ENCODE measurements at regions not wholly inside any gene's neighbourhood (a gene's known extent, or its start where the extent isn't known, plus 50 kb on each side); places are given as distances from the start of the nearest gene placed in this dataset.

GRCh38 chr12:13566292-13566691, 369.8 kb downstream of the EMP1 start:
- Histone ChIP-seq H3K36me3 (ENCODE audit: low read depth, low read length) (no peaks in the 10 kb centered on the region), H2AFZ (ENCODE audit: low read length) (no peak overlapping the region), H3F3A (ENCODE audit: low read length, unreplicated experiment) (no peaks in the 10 kb centered on the region), H3K4me1 (ENCODE audit: insufficient read depth, low read length) (no peaks in the 10 kb centered on the region), H3K9ac (ENCODE audit: low read length) (no peak overlapping the region), H4K20me1 (ENCODE audit: low read length) (no peaks in the 10 kb centered on the region), H3K9me2 (replicated peaks; ENCODE audit: low read length) (no peaks in the 10 kb centered on the region), H3K27ac (ENCODE audit: low read length) (no peak overlapping the region), H3K4me3 (ENCODE audit: low read length) (no peak overlapping the region), H3K4me2 (ENCODE audit: low read length) (no peak overlapping the region), H3K27me3 (ENCODE audit: low read length) (peaks cover 63% of the 10 kb centered on the region), H3K79me2 (ENCODE audit: low read length) (no peaks in the 10 kb centered on the region), H3K9me3 (ENCODE audit: low read length) (no peaks in the 10 kb centered on the region)
- intact Hi-C loops (cut with micrococcal nuclease): no loop called here
- ATAC-seq (no peak), DNase-seq (no peak)
- ChIA-PET CTCF (no interaction called here), POLR2A (ENCODE audit: unreplicated experiment) (no interaction called here)
- TF ChIP-seq EZH2phosphoT487 (IDR thresholded peaks at IDR 0.05; ENCODE audit: borderline replicate concordance, low read length): no peak
- no peak for TF ChIP-seq CTCF (conservative IDR thresholded peaks at IDR 0.05; ENCODE audit: low read depth, low read length)
- no peak for TF ChIP-seq EZH2 (IDR thresholded peaks at IDR 0.05; ENCODE audit: low read length, unreplicated experiment)
- no TSS peak for BruUV-seq (replicated peaks)

- BruUV-seq (replicated peaks): no TSS peak
- Histone ChIP-seq H3K27ac (ENCODE audit: low read length) (no peak overlapping the region), H3K36me3 (ENCODE audit: low read depth, low read length) (no peaks in the 10 kb centered on the region), H3K79me2 (ENCODE audit: low read length) (no peaks in the 10 kb centered on the region), H2AFZ (ENCODE audit: low read length) (no peak overlapping the region), H3K4me1 (ENCODE audit: insufficient read depth, low read length) (no peaks in the 10 kb centered on the region), H3K9me3 (ENCODE audit: low read length) (no peaks in the 10 kb centered on the region), H3K9me2 (replicated peaks; ENCODE audit: low read length) (no peaks in the 10 kb centered on the region), H3F3A (ENCODE audit: low read length, unreplicated experiment) (no peaks in the 10 kb centered on the region), H3K4me2 (ENCODE audit: low read length) (no peak overlapping the region), H4K20me1 (ENCODE audit: low read length) (no peaks in the 10 kb centered on the region), H3K9ac (ENCODE audit: low read length) (no peak overlapping the region), H3K4me3 (ENCODE audit: low read length) (no peak overlapping the region), H3K27me3 (ENCODE audit: low read length) (peaks cover 72% of the 10 kb centered on the region)
- no peak for DNase-seq
- intact Hi-C loops (cut with micrococcal nuclease): no loop called here
- POLR2A ChIA-PET (ENCODE audit: unreplicated experiment): no interaction called here
- CTCF ChIA-PET: no interaction called here
- ATAC-seq: no peak
- TF ChIP-seq EZH2 (IDR thresholded peaks at IDR 0.05; ENCODE audit: low read length, unreplicated experiment): no peak
These were observed 367.8 kb downstream of the EMP1 start for GRCh38 chr12:13564266-13564810.

GRCh38 chr12:13563743-13564125, 367.2 kb downstream of the EMP1 start:
- Histone ChIP-seq H3K4me1 (ENCODE audit: insufficient read depth, low read length) (no peaks in the 10 kb centered on the region), H3K9ac (ENCODE audit: low read length) (no peak overlapping the region), H2AFZ (ENCODE audit: low read length) (no peak overlapping the region), H3K9me3 (ENCODE audit: low read length) (no peaks in the 10 kb centered on the region), H3K79me2 (ENCODE audit: low read length) (no peaks in the 10 kb centered on the region), H3K9me2 (replicated peaks; ENCODE audit: low read length) (no peaks in the 10 kb centered on the region), H3K27ac (ENCODE audit: low read length) (no peak overlapping the region), H3K4me3 (ENCODE audit: low read length) (no peak overlapping the region), H3K27me3 (ENCODE audit: low read length) (peaks cover 73% of the 10 kb centered on the region), H4K20me1 (ENCODE audit: low read length) (no peaks in the 10 kb centered on the region), H3F3A (ENCODE audit: low read length, unreplicated experiment) (no peaks in the 10 kb centered on the region), H3K4me2 (ENCODE audit: low read length) (no peak overlapping the region), H3K36me3 (ENCODE audit: low read depth, low read length) (no peaks in the 10 kb centered on the region)
- ATAC-seq (no peak), DNase-seq (no peak)
- CTCF ChIA-PET: no interaction called here
- BruUV-seq (replicated peaks): no TSS peak
- TF ChIP-seq EZH2phosphoT487 (IDR thresholded peaks at IDR 0.05; ENCODE audit: borderline replicate concordance, low read length) (no peak), EZH2 (IDR thresholded peaks at IDR 0.05; ENCODE audit: low read length, unreplicated experiment) (no peak), CTCF (conservative IDR thresholded peaks at IDR 0.05; ENCODE audit: low read depth, low read length) (no peak)
- intact Hi-C loops (cut with micrococcal nuclease): no loop called here
- POLR2A ChIA-PET (ENCODE audit: unreplicated experiment): no interaction called here
